GM23338 (cell line): ENCODE measurements at regions not wholly inside any gene's neighbourhood (a gene's known extent, or its start where the extent isn't known, plus 50 kb on each side); places are given as distances from the start of the nearest gene placed in this dataset.

ENCODE experiments used
- CREB1 ChIP-seq: fragments of 250-450 bp; sonication (Bioruptor Pico); IDR thresholded peaks from 2 replicates; pipeline ENCODE4 v1.5.0; 2020; ENCODE audit warnings: low read depth, mild to moderate bottlenecking, moderate library complexity
- CTCF ChIP-seq, 2 experiments: fragments of 200-600 bp in 1 of 2; sonication (generic) in 1 of 2; conservative IDR thresholded peaks; 2 replicates each; pipeline versions ENCODE4 v1.5.1 to v1.6.1; 2016 to 2017; ENCODE audit warnings: antibody characterized with exemption in 2 of 2, low read depth in 2 of 2, mild to moderate bottlenecking in 2 of 2, moderate library complexity in 1 of 2
- EZH2 ChIP-seq: fragments of 200-600 bp; sonication (generic); IDR thresholded peaks from one replicate; pipeline ENCODE4 v1.8.0; 2017; ENCODE audit warnings: antibody characterized with exemption, mild to moderate bottlenecking, low read depth; ENCODE audit not compliant: unreplicated experiment
- EZH2phosphoT487 ChIP-seq: fragments of 200-600 bp; sonication (generic); IDR thresholded peaks from one replicate; pipeline ENCODE4 v1.8.1; 2018; ENCODE audit warnings: antibody characterized with exemption; ENCODE audit not compliant: unreplicated experiment
- JUNB ChIP-seq: IDR thresholded peaks from one replicate; pipeline ENCODE4 v1.6.1; 2016; ENCODE audit warnings: antibody characterized with exemption; ENCODE audit not compliant: unreplicated experiment
- POLR2AphosphoS5 ChIP-seq: IDR thresholded peaks from 2 replicates; pipeline ENCODE4 v1.6.1; 2016; ENCODE audit warnings: antibody characterized with exemption, low read depth
- REST ChIP-seq: IDR thresholded peaks from one replicate; pipeline ENCODE4 v1.6.1; 2018; ENCODE audit warnings: antibody characterized with exemption; ENCODE audit not compliant: unreplicated experiment
- STAT1 ChIP-seq: IDR thresholded peaks from one replicate; pipeline ENCODE4 v1.6.1; 2016; ENCODE audit warnings: antibody characterized with exemption; ENCODE audit not compliant: unreplicated experiment
- TF ChIP-seq, protein P1 (sequence below): IDR thresholded peaks from 2 replicates; pipeline ENCODE4 v1.6.1; 2016; ENCODE audit warnings: antibody characterized with exemption

DNA sequence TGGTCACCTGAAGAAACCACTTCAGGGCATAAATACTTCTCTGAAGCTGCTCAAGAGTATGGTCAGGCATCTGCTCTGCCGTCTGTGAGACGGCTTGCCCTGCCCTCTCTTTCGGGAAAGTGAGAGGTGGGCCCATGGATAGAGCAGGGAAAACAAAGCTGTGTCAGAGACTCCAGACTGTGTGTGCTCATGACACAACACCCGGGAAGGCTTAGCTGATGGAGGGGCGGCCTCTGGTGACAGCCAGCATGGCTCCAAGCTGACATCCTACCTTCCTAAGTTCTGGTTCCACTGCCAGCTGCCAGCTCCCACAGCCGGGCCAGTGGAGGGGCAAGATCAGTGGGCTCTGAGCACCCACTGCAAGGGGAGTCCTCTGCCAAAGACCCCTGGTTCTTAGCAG is 215.3 kb downstream of the ANKRD30B start:
- TF ChIP-seq CTCF (conservative IDR thresholded peaks at IDR 0.05; ENCODE audit: low read depth in 2 of 2) (no peak), REST (no peak), CREB1 (CRISPR knock-in tag) (no peak), EZH2 (no peak), POLR2AphosphoS5 (no peak), STAT1 (no peak), EZH2phosphoT487 (no peak), JUNB (no peak)
- TF ChIP-seq, protein P1, sequence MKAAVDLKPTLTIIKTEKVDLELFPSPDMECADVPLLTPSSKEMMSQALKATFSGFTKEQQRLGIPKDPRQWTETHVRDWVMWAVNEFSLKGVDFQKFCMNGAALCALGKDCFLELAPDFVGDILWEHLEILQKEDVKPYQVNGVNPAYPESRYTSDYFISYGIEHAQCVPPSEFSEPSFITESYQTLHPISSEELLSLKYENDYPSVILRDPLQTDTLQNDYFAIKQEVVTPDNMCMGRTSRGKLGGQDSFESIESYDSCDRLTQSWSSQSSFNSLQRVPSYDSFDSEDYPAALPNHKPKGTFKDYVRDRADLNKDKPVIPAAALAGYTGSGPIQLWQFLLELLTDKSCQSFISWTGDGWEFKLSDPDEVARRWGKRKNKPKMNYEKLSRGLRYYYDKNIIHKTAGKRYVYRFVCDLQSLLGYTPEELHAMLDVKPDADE, result no peak
